Thyroid gland (tissue), 4 donors: ENCODE measurements at regions not wholly inside any gene's neighbourhood (a gene's known extent, or its start where the extent isn't known, plus 50 kb on each side); places are given as distances from the start of the nearest gene placed in this dataset.

Source experiments
- POLR2A ChIP-seq, 2 donors: fragments of 450-650 bp; IDR thresholded peaks; one replicate each; pipeline ENCODE4 v1.6.1; 2017; ENCODE audit warnings: antibody characterized with exemption in 2 of 2, mild to moderate bottlenecking in 2 of 2, moderate library complexity in 1 of 2
- TF ChIP-seq, protein P1 (sequence below), 6 experiments: fragments of 200-600 bp in 3 of 6; fragments of 450-650 bp in 3 of 6; sonication (generic) in 3 of 6; IDR thresholded peaks; one replicate each; pipeline ENCODE4 v1.5.1; 2016 to 2019; ENCODE audit warnings: antibody characterized with exemption in 6 of 6, mild to moderate bottlenecking in 2 of 6, inconsistent platforms in 1 of 6, moderate library complexity in 1 of 6

DNA sequence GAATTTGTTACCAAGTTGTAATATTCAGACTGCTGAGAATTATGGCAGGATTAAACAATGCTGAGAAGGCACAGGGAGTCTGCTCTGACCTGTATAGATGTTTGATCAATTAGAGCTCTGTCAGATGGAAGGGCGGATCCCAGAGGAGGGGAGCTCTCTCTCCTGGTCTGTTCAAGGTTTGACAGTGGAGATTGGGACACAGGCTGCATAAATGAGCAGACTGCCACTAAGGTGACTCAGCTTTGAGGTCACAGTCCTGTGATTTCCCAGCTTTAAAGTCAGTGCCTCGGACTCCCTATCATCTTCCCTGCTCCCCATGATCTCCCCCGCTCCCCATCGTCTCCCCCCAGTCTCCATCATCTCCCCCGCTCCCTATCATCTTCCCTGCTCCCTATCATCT lies 59.2 kb upstream of the SLC22A23 start:
- TF ChIP-seq, protein P1, sequence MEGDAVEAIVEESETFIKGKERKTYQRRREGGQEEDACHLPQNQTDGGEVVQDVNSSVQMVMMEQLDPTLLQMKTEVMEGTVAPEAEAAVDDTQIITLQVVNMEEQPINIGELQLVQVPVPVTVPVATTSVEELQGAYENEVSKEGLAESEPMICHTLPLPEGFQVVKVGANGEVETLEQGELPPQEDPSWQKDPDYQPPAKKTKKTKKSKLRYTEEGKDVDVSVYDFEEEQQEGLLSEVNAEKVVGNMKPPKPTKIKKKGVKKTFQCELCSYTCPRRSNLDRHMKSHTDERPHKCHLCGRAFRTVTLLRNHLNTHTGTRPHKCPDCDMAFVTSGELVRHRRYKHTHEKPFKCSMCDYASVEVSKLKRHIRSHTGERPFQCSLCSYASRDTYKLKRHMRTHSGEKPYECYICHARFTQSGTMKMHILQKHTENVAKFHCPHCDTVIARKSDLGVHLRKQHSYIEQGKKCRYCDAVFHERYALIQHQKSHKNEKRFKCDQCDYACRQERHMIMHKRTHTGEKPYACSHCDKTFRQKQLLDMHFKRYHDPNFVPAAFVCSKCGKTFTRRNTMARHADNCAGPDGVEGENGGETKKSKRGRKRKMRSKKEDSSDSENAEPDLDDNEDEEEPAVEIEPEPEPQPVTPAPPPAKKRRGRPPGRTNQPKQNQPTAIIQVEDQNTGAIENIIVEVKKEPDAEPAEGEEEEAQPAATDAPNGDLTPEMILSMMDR (IDR thresholded peaks at IDR 0.05): no peak
- no peak for TF ChIP-seq POLR2A (IDR thresholded peaks at IDR 0.05)
